Urothelium cell line (cell line): ENCODE measurements at regions not wholly inside any gene's neighbourhood (a gene's known extent, or its start where the extent isn't known, plus 50 kb on each side); places are given as distances from the start of the nearest gene placed in this dataset.
"Not testable (repeated sequence)": the region's sequence is repeated elsewhere in the genome, so short reads cannot be mapped to it uniquely, and the experiment has no call there.

Experiments used
- DNase-seq: peaks from one replicate; pipeline ENCODE4 v3.0.0; 2011; ENCODE audit warnings: low spot score, mixed read lengths
- FAIRE-seq: peaks from 2 replicates; lab custom pipeline; 2011; peaks lifted over from hg19 to GRCh38; lab: Jason Lieb, UNC

DNA sequence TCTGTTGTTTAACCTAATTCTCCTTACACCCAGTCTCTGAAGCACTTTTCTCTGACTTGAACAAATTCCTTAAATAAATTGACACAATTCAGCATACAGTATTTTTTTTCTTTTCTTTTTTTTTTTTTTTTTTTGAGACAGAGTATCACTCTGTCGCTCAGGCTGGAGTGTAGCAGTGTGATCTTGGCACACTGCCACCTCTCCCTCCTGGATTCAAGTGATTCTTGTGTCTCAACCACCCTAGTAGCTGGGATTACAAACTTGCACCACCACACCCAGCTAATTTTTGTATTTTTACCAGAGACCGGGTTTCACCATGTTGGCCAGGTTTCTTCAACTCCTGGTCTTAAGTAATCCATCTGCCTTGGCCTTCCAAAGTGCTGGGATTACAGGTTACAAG lies 1498.1 kb upstream of the PCDH10 start:
- no peak for FAIRE-seq

GRCh38 chr4:131683314-131683713 lies 1465.8 kb upstream of the PCDH10 start:
- not testable (repeated sequence) for DNase-seq, FAIRE-seq

More for the DNA sequence above, 1498.1 kb upstream of the PCDH10 start:
- no peak for DNase-seq

DNA sequence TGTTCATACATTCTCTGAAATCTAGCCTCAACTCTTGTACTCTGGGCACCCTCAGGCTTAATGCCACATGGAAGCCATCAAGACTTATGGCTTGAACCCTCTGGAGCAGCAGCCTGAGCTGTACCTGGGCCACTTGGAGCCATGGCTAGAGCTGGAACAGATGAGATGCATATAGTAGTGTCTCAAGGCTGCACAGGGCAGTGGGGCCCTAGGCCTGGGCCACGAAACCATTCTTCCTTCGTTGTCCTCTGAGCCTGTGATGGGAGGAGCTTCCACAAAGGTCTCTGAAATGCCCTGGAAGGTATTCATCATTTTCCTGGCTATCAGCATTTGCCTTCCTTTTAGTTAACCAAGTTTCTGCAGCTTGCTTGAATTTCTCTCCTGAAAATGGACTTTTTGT lies 1427.2 kb upstream of the PCDH10 start:
- FAIRE-seq: no peak
- no peak for DNase-seq

DNA sequence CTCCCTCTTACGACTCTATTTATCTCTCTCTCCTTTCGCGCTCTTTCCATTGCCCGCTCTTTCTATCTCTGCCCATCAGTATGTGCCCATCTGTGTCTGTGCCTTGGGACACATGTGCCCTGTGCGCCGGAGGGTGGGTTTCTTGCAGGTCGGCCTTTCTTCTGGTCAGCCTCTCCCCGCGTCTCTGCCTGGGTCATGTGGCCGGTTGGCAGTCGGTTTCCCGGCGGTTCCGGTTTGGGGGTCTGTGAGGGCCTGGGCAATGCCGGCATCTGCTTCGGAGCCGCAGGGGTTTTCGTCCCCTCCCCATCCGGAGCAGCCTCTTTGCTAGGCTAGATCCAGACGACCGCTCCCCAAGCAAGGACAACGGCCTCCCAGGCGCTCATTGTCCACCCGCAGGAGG lies 1426.0 kb upstream of the PCDH10 start:
- FAIRE-seq, DNase-seq: not testable (repeated sequence)

- not testable (repeated sequence) for FAIRE-seq, DNase-seq
Observed at GRCh38 chr4:131724847-131725246, 1424.2 kb upstream of the PCDH10 start.

- DNase-seq, FAIRE-seq: not testable (repeated sequence)
Observed at GRCh38 chr4:131725521-131725920, 1423.6 kb upstream of the PCDH10 start.

DNA sequence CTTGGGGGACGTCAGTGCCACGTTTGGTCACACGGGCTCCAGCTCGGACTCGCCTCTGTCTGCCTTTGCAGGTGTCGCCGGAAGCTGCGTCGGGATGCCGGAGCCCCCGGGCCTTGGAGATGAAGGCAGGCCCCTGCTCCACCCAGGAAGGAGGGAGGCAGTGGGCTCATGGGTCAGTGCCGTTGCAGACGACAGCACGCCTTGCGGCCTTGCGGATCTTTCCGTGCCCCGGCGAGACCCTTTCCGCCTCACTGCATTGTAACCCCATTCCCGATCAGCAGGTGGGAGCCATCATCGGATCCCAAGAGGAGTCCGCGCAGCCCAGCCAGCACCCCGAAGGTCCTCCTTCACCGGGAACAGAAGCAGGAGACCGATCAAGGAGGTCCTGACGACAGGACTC lies 1422.2 kb upstream of the PCDH10 start:
- not testable (repeated sequence) for FAIRE-seq, DNase-seq

DNA sequence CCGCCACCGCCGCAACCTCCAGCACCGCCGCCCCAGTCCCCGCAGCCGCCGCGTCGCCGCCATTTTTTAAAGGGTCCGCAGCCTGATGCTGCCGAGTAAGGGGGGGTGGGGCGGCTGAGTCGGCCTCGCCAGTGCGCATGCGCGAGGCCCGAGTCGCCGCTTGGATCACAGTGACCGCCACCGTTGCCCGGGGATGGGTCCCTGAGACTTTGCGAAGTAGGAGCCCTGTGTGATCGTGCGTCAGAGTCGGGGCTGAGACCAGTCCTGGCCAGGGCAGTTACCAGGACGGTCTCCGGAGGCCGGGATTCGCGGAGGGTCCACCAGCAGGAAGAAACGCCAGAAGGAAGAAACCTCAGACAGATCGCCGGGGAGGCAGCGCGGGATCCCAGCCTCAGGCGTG lies 1421.7 kb upstream of the PCDH10 start:
- DNase-seq, FAIRE-seq: not testable (repeated sequence)

DNA sequence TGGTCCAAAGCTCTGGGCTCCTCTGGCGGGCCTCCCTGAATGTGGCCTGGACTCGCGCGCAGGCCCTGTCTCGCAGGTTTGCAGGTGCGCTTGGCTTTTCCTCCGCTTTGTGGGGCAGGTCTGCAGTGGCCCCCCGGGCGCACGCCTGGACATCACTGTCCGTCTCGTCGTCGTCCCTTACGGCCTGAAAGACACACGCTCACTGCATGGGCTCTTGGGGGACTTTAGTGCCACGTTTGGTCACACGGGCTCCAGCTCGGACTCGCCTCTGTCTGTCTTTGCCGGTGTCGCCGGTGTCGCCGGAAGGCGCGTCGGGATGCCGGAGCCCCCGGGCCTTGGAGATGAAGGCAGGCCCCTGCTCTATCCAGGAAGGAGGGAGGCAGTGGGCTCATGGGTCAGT lies 1419.9 kb upstream of the PCDH10 start:
- not testable (repeated sequence) for DNase-seq, FAIRE-seq

GRCh38 chr4:131729716-131730398 lies 1419.2 kb upstream of the PCDH10 start:
- not testable (repeated sequence) for DNase-seq, FAIRE-seq

DNA sequence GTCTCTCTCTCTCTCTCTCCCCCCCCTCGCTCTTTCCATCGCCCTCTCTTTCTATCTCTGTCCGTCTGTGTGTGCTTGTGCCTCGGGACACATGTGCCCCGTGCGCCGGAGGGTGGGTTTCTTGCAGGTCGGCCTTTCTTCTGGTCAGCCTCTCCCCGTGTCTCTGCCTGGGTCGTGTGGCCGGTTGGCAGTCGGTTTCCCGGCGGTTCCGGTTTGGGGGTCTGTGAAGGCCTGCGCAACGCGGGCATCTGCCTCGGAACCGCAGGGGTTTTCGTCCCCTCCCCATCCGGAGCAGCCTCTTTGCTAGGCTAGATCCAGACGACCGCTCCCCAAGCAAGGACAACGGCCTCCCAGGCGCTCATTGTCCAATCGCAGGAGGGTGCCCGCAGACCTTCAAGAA lies 1418.5 kb upstream of the PCDH10 start:
- DNase-seq, FAIRE-seq: not testable (repeated sequence)

- FAIRE-seq, DNase-seq: not testable (repeated sequence)
Observed at GRCh38 chr4:131732034-131732630, 1417.0 kb upstream of the PCDH10 start.

DNA sequence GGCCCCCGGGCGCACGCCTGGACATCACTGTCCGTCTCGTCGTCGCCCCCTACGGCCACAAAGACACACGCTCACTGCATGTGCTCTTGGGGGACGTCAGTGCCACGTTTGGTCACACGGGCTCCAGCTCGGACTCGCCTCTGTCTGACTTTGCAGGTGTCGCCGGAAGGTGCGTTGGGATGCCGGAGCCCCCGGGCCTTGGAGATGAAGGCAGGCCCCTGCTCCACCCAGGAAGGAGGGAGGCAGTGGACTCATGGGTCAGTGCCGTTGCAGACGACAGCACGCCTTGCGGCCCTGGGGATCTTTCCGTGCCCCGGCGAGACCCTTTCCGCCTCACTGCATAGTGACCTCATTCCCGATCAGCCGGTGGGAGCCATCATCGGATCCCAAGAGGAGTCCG lies 1414.8 kb upstream of the PCDH10 start:
- DNase-seq, FAIRE-seq: not testable (repeated sequence)

GRCh38 chr4:131734851-131735385 lies 1414.2 kb upstream of the PCDH10 start:
- not testable (repeated sequence) for FAIRE-seq, DNase-seq

DNA sequence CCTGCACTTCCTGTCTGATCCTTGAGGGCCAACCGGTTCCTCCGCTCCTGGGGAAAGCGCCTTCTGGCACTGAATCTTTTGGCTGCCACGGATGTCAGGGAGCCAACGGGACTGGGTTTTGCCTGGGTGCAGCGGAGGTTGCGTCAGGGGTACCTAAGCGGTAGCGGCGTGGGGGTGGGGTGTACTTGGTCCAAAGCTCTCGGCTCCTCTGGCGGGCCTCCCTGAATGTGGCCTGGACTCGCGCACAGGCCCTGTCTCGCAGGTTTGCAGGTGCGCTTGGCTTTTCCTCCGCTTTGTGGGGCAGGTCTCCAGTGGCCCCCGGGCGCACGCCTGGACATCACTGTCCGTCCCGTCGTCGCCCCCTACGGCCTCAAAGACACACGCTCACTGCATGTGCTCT lies 1410.1 kb upstream of the PCDH10 start:
- not testable (repeated sequence) for FAIRE-seq, DNase-seq

GRCh38 chr4:131741836-131742235 lies 1407.3 kb upstream of the PCDH10 start:
- not testable (repeated sequence) for DNase-seq, FAIRE-seq

- DNase-seq, FAIRE-seq: not testable (repeated sequence)
Observed at GRCh38 chr4:131742536-131743205, 1406.4 kb upstream of the PCDH10 start.

DNA sequence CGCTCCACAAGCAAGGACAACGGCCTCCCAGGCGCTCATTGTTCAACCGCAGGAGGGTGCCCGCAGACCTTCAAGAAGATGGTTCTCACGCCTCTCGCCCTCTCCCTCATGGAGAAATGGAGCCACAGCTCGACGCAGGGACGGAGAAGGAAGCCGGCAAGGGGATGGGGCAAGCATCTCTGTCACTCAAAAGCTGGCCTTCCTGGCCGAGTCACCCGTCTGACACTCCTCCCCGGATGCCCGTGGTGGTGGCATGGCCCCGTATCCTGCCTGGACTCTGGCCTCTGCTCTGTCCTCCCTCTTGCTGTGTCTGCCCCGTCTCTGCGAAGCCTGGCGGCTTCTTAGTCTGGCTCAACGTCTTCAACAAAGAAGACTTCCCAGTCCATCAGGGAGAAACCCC lies 1405.7 kb upstream of the PCDH10 start:
- not testable (repeated sequence) for FAIRE-seq, DNase-seq

DNA sequence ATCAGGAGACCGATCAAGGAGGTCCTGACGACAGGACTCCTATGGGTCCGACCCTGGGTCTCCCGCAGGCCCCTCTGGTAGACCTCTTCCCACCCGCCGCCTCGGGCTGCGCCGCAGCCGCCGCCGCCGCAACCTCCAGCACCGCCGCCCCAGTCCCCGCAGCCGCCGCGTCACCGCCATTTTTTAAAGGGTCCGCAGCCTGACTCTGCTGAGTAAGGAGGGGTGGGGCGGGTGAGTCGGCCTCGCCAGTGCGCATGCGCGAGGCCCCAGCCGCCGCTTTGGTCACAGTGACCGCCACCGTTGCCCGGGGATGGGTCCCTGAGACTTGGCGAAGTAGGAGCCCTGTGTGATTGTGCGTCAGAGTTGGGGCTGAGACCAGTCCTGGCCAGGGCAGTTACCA lies 1401.9 kb upstream of the PCDH10 start:
- not testable (repeated sequence) for FAIRE-seq, DNase-seq

- FAIRE-seq, DNase-seq: not testable (repeated sequence)
Observed at GRCh38 chr4:131749224-131749623, 1399.9 kb upstream of the PCDH10 start.

- not testable (repeated sequence) for FAIRE-seq
Observed at GRCh38 chr4:131750006-131750405, 1399.1 kb upstream of the PCDH10 start.

More at GRCh38 chr4:131750006-131750405, 1399.1 kb upstream of the PCDH10 start:
- not testable (repeated sequence) for DNase-seq
